MV-4-11 (cell line): ENCODE measurements at regions not wholly inside any gene's neighbourhood (a gene's known extent, or its start where the extent isn't known, plus 50 kb on each side); places are given as distances from the start of the nearest gene placed in this dataset.
"Not testable (repeated sequence)": the region's sequence is repeated elsewhere in the genome, so short reads cannot be mapped to it uniquely, and the experiment has no call there.

Experiments
- DNase-seq: peaks from one replicate; lab custom pipeline; 2025; lab: John Stamatoyannopoulos, UW

DNA sequence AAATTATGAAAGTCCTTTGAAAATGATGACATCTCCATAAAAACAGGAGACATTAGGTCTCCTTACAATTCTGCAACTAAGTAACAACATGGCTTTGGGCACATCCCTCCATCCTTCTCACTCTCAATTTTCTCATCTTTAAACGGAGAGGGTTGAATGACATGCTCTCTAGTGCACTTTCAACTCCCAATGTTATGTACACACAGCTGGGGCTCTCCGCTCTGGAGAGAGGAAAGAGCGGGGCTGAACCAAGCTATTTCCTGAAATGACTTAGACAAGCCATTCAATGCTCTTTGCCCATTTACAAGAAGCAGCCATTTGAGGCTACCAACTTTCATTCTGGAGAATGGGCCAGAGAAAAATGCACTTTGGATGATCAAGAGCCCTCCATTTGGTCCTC is 144.2 kb upstream of the BNIP2 start:
- no peak for DNase-seq

- no peak for DNase-seq
Measured at GRCh38 chr15:59830873-59831272, 141.8 kb upstream of the BNIP2 start.

- DNase-seq, result no peak
Measured at GRCh38 chr15:59830098-59830497, 141.0 kb upstream of the BNIP2 start.

GRCh38 chr15:59828861-59829260 is 139.7 kb upstream of the BNIP2 start:
- DNase-seq, result no peak

DNA sequence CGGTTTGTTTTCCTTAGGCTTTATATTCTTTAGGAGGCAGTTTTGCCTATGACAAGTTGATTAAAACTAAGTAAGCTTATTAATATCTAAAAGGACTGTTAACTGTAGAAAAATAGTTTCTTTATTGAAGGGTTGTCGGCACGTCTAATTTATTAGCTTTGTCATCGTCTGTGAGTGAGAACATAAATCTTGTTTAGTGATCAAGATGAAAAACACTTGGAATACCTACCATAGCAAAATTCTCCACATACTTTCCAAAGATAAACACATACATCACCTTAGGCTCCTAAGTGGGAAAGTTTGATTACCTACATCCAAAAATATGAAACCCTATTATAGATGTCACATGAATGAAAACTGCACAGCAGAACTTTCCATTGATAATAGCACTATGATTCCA is 139.1 kb upstream of the BNIP2 start:
- no peak for DNase-seq

DNA sequence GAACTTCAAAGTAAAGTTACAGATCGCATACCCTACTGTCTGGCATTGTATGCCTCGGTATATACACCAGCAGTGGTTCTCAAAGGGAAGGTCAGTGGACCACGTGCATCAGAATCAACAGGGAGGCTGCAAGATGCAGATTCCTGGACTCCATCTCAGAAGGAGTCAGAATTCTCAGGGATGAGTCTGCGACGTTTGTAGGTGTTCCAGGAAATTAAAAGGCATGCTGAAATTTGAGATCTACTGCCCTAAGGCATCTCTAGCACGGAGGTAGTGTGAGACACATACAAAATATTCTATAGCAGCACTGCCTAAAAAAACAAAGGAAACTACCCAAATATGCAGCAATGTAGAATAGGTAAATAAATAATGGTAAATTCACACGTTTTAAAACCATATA is 136.8 kb upstream of the BNIP2 start:
- DNase-seq, result no peak

GRCh38 chr15:59821286-59821685 is 132.2 kb upstream of the BNIP2 start:
- DNase-seq, result no peak

DNA sequence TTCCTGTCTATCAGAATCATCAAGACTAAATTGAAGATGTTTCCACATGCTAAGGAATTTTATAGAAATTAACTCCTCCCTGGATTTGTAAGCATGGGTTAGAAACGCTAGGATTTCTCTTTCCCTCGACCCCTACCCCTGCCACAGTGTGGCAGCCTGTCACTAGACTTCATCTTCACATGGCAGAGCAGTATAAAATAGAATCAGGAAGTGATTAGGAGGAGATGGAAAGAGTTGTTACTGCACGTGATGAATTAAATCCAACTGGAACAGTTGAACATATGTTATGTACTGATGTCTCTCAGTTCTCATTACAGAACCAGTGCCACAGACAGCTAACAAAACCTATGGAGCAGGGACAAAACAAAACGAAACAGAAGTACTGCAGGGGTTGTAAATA is 130.0 kb upstream of the BNIP2 start:
- DNase-seq, result no peak

DNA sequence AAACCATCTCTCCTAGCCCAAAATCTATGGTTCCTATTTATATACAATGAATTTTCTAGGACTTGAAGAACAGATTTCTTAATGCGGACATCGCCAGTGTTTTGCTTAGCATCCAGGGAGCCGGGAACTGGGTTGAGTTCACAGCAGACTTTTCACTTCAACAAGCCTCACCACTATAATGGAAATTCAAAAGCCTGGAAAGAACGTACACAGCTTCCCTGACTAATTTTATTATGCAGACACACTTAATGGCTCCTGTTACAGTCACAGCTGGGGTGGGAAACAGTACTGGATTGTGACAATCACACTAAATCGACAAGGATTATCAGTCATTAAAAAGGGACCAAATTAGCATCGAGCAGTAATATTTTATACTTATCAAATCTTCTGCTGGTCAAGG is 129.2 kb upstream of the BNIP2 start:
- DNase-seq, result no peak

- DNase-seq, result no peak
Measured at GRCh38 chr15:59817834-59818233, 128.7 kb upstream of the BNIP2 start.

DNA sequence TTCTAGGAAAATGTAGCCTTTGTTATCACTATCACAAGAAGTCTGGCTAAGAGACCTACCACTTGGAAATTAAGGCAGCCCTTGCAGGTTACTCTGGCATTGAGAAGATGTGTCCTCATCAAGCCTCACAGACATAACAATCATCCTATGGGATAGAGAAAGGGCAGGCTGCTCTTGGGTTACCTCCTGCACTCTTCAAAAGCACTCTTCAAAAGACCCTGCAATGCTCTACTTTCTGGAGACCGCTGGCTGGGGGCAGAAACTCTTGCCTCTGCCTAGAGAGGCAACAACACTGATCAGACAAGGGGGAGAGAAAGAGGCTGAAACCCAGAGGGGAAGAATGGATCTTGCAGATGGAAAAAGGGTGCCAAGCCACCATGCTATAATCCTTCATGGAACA is 127.9 kb upstream of the BNIP2 start:
- DNase-seq, result no peak

DNA sequence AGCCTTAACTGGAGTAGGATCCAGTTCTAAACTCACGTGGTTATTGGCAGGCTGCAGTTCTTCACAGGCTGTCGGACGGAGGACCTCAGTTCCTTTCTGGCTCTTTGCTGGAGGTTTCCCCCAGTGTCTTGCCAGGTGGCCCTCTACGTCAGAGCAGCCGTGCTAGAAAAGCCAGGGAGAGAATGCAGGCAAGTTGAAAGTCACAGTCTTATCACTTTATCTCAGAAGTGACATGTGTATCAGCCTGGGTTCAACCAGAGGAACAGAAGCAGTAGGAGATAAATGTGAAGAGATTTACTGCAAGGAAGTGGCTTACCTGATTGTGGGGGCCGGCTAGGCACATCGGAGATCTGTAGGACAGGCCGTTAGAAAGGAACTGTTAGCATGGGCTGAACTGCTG is 125.3 kb upstream of the BNIP2 start:
- DNase-seq, result no peak

GRCh38 chr15:59812889-59813288 is 123.8 kb upstream of the BNIP2 start:
- DNase-seq, result no peak

GRCh38 chr15:59812250-59812870 is 123.2 kb upstream of the BNIP2 start:
- no peak for DNase-seq

GRCh38 chr15:59803293-59803966 is 114.3 kb upstream of the BNIP2 start:
- not testable (repeated sequence) for DNase-seq

DNA sequence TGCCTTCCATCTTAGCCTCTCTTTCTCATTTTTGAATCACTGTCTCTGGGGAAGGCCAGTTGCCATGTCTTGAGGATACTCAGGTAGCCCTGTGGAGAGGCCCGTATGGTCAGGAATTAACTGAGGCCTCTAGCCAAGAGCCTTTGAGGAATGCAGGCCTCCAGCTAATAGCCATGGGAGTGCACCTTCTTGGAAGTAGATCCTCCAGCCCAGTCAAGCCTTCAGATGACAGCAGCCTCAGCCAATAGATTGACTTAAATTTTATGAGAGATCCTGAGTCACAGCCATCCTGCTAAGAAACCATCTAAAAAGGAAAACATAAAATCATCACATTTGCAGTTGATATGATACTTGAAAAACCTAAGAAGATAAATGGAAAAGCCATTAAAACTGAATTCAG is 112.5 kb upstream of the BNIP2 start:
- DNase-seq, result no peak

DNA sequence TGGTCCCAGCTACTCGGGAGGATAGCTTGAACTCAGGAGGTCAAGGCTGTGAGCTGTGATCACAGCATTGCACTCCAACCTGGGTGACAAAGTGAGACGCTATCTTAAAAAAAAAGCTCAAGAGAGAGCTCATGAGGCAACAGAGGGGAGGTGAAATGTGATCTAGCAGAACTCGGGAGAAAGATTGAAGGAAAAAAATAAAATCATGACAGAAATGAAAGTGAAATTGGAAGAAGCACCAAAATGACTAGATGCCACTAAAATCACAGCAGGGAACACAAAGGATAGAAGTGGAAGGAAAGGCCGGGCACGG is 109.4 kb upstream of the BNIP2 start:
- no peak for DNase-seq

- no peak for DNase-seq
Measured at GRCh38 chr15:59797756-59798604, 108.9 kb upstream of the BNIP2 start.

- DNase-seq, result no peak
Measured at GRCh38 chr15:59794229-59794886, 105.2 kb upstream of the BNIP2 start.

- DNase-seq, result no peak
Measured at GRCh38 chr15:59792359-59792758, 103.2 kb upstream of the BNIP2 start.

GRCh38 chr15:59791755-59792154 is 102.6 kb upstream of the BNIP2 start:
- no peak for DNase-seq

DNA sequence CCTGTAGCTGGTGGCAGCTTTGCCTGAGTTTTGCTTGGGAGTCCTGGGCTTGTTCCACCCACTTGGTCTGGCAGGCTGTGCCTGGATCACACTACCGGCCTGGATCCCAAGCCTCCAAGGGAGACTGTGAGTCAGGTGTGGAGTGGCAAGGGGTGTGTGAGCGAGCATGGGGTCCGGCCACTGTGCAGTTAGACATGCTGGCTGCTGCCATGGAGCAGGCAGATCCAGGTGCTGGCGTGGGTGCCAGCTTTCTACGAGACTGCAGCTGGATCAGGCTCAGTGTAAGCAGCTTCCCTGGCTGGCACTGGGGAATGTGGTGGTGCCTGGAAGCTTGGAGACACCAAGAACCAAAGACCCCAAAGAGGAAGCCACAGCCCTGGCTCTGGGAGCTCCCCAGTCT is 102.0 kb upstream of the BNIP2 start:
- DNase-seq, result no peak

DNA sequence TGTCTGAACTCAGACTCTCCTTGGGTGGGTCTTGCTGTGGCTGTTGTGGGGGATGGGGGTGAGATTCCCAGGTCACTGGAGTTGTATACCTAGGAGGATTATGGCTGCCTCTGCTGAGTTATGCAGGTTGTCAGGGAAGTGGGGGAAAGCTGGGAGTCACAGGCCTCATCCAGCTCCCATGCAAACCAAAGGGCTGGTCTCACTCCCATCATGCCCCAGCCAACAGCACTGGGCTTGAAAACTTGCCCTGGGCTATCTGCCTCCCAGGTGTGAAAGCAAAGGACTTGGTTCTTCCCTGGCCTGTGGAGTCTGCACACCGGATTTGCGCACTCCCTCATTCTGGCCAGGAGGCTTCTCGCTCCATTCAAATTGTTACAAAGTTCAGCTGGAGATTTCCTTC is 97.3 kb upstream of the BNIP2 start:
- DNase-seq, result not testable (repeated sequence)
